Motor neuron (in vitro differentiated cells): ENCODE measurements at regions not wholly inside any gene's neighbourhood (a gene's known extent, or its start where the extent isn't known, plus 50 kb on each side); places are given as distances from the start of the nearest gene placed in this dataset.
A peak's percentile ranks its signal among the peaks of the same experiment; 100 is the strongest.

Source experiments
- ATAC-seq, 8 experiments: fragments of 200-7000 bp; cut with Tn5 transposase; replicated peaks in 6 of 8; 2 replicates each; pipeline ENCODE4 v1.8.0; 2021; ENCODE audit warnings: mild to moderate bottlenecking in 8 of 8, moderate library complexity in 8 of 8
- H3K27ac ChIP-seq, 2 donors: fragments of 250-450 bp; sonication (Bioruptor Pico); 2 replicates each; pipeline ENCODE4 v1.9.0; 2021; ENCODE audit warnings: antibody characterized with exemption in 2 of 2, mild to moderate bottlenecking in 2 of 2, moderate library complexity in 1 of 2
- H3K4me1 ChIP-seq, 2 donors: fragments of 250-450 bp; sonication (Bioruptor Pico); replicated peaks in 1 of 2; 2 replicates each; pipeline ENCODE4 v1.6.1; 2021; ENCODE audit warnings: antibody characterized with exemption in 2 of 2, mild to moderate bottlenecking in 2 of 2, moderate library complexity in 1 of 2
- H3K4me3 ChIP-seq, 5 donors: fragments of 250-450 bp; sonication (Bioruptor Pico); 2 replicates each; pipeline ENCODE4 v1.9.0; 2021; ENCODE audit warnings: antibody characterized with exemption in 5 of 5, mild to moderate bottlenecking in 5 of 5, moderate library complexity in 4 of 5
- WGBS, 10 experiments: fragments of 450-650 bp; shearing (Covaris generic); methylation state at CpG; one replicate each; pipeline ENCODE4 v1.0.0; 2022; 5-methylcytosine and 5-hydroxymethylcytosine counted together
- in situ Hi-C, 9 experiments: fragments of 400-800 bp; cut with MboI; loops; one replicate each; pipeline ENCODE4 v1.15.0; 2021; ENCODE audit warnings: low sequenced_read_pairs in 9 of 9, low pct_unique_long_range_greater_than_20kb in 2 of 9; ENCODE audit not compliant: unreplicated experiment in 9 of 9

GRCh38 chr9:105069285-105069684 is 141.3 kb upstream of the ABCA1 start:
- 74 to 100% (median 93%) methylated on average over 1 to 5 of the region's 5 CpGs; no CpG with 5 or more reads in 1 of the 10 experiments for WGBS, 10 experiments
- no peak overlapping the region for H3K4me3 ChIP-seq
- ATAC-seq: no peak
- H3K4me1 ChIP-seq: peaks cover 11 to 16% of the 10 kb centered on the region in 2 donors
- no peak overlapping the region for H3K27ac ChIP-seq
- in situ Hi-C loops: no loop called here

GRCh38 chr9:105069696-105070095 is 141.7 kb upstream of the ABCA1 start:
- Histone ChIP-seq H3K4me3 (no peak overlapping the region), H3K27ac (no peak overlapping the region), H3K4me1 (peaks cover 7 to 12% of the 10 kb centered on the region in 2 donors)
- 40 to 100% (median 73%) methylated on average over 1 of the region's 1 CpG; no CpG with 5 or more reads in 2 of the 10 experiments for WGBS, 10 experiments
- in situ Hi-C loops: no loop called here
- ATAC-seq: peak in 3 of 8 experiments; percentile 59 to 78 (median 72)

DNA sequence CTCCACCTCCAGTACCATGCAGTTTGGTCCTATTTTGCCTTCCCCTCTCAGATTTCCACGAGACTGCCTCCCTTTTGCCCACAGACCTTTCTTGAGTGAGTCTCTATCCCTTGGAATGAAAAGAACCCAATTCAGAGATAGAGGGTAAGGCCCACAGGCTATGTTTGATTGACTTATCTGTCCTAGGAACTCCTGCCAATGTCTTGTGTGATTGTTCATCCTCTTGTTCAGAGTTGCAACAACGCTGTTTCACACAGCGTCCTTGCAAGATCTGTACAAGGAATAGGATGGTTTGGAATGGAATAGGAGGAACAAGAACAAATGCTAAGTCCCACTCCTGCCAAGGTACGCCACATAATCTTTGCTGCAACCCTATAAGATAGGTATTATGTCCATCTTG is 142.2 kb upstream of the ABCA1 start:
- Histone ChIP-seq H3K4me1 (peaks cover 2 to 7% of the 10 kb centered on the region in 2 donors), H3K27ac (no peak overlapping the region), H3K4me3 (no peak overlapping the region)
- ATAC-seq: no peak
- 80 to 100% (median 93%) methylated on average over 1 to 4 of the region's 4 CpGs for WGBS, 10 experiments
- in situ Hi-C loops: no loop called here

DNA sequence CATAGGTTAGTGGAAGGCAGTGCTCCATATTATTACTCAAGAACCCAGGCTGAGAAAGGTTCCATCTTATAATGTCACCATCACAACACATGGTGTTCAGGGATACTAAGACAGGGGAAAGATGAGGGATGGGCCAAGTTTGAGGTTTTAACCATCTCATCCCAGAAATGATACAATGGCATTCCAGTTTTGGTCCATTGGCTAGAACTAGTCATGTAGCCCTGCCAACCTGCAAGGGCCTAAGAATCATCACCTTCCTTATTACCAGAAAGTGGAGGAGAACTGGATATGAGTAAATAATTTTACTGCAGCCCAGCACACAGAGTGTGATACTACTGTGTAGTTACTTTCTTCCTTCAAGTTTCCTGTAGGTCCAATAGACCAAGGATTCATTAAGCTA is 144.5 kb upstream of the ABCA1 start:
- no peak for ATAC-seq
- in situ Hi-C loops: no loop called here
- no peak overlapping the region for H3K4me3 ChIP-seq
- H3K4me1 ChIP-seq: peaks cover 3 to 8% of the 10 kb centered on the region in 2 donors
- no peak overlapping the region for H3K27ac ChIP-seq

- in situ Hi-C loops: no loop called here
- ATAC-seq: no peak
- no peak overlapping the region for H3K4me3 ChIP-seq
- 0 to 100% (median 75%) methylated on average over 1 of the region's 1 CpG; no CpG with 5 or more reads in 3 of the 10 experiments for WGBS, 10 experiments
- no peak overlapping the region for H3K27ac ChIP-seq
- H3K4me1 ChIP-seq: peaks cover 3 to 8% of the 10 kb centered on the region in 2 donors
These were observed 145.2 kb upstream of the ABCA1 start for GRCh38 chr9:105073147-105073546.

- H3K4me3 ChIP-seq: no peak overlapping the region
- no peak overlapping the region for H3K27ac ChIP-seq
- ATAC-seq: no peak
- in situ Hi-C loops: no loop called here
- WGBS, 10 experiments: 14 to 100% (median 90%) methylated on average over 1 to 2 of the region's 2 CpGs; no CpG with 5 or more reads in 4 of the 10 experiments
- H3K4me1 ChIP-seq: peaks cover 3 to 8% of the 10 kb centered on the region in 2 donors
These were observed 146.5 kb upstream of the ABCA1 start for GRCh38 chr9:105074491-105074890.

GRCh38 chr9:105076729-105077128 is 148.8 kb upstream of the ABCA1 start:
- H3K4me1 ChIP-seq: peaks cover 3 to 6% of the 10 kb centered on the region in 2 donors
- H3K27ac ChIP-seq: peak overlapping the region in 1 of 2 donors; percentile 37
- no peak overlapping the region for H3K4me3 ChIP-seq
- in situ Hi-C loops: no loop called here
- peak in 2 of 8 experiments; percentile 59 for ATAC-seq
- WGBS, 10 experiments: 40 to 88% (median 58%) methylated on average over 1 to 4 of the region's 5 CpGs; no CpG with 5 or more reads in 2 of the 10 experiments

- in situ Hi-C loops: no loop called here
- WGBS, 10 experiments: 83 to 100% (median 96%) methylated on average over 2 of the region's 2 CpGs; no CpG with 5 or more reads in 6 of the 10 experiments
- Histone ChIP-seq H3K27ac (no peak overlapping the region), H3K4me3 (no peak overlapping the region), H3K4me1 (peaks cover 3 to 6% of the 10 kb centered on the region in 2 donors)
- no peak for ATAC-seq
These were observed 151.5 kb upstream of the ABCA1 start for GRCh38 chr9:105079457-105079856.

GRCh38 chr9:105082843-105083242 is 154.9 kb upstream of the ABCA1 start:
- H3K4me3 ChIP-seq: no peak overlapping the region
- no peak overlapping the region for H3K27ac ChIP-seq
- in situ Hi-C loops: no loop called here
- H3K4me1 ChIP-seq: no peaks in the 10 kb centered on the region
- no peak for ATAC-seq
- 40 to 100% (median 82%) methylated on average over 1 to 7 of the region's 7 CpGs for WGBS, 10 experiments

DNA sequence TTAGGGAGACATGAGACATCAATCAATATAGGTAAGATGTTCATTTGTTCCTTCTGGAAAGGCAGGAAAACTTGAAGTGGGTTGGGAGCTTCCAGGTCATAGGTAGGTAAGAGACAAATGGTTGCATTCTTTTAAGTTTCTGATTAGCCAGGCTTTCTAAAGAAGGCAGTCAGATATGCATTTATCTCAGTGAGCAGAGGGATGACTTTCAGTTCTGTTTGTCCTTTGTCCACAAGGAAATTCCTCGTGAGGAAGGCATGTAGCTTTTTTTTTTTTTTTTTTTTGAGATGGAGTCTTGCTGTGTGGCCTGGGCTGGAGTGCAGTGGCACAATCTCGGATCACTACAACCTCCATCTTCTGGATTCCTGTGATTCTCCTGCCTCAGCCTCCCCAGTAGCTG is 155.3 kb upstream of the ABCA1 start:
- H3K4me3 ChIP-seq: no peak overlapping the region
- no peak for ATAC-seq
- WGBS, 10 experiments: 17 to 76% (median 39%) methylated on average over 1 to 2 of the region's 2 CpGs; no CpG with 5 or more reads in 2 of the 10 experiments
- in situ Hi-C loops: no loop called here
- H3K27ac ChIP-seq: no peak overlapping the region
- no peaks in the 10 kb centered on the region for H3K4me1 ChIP-seq

DNA sequence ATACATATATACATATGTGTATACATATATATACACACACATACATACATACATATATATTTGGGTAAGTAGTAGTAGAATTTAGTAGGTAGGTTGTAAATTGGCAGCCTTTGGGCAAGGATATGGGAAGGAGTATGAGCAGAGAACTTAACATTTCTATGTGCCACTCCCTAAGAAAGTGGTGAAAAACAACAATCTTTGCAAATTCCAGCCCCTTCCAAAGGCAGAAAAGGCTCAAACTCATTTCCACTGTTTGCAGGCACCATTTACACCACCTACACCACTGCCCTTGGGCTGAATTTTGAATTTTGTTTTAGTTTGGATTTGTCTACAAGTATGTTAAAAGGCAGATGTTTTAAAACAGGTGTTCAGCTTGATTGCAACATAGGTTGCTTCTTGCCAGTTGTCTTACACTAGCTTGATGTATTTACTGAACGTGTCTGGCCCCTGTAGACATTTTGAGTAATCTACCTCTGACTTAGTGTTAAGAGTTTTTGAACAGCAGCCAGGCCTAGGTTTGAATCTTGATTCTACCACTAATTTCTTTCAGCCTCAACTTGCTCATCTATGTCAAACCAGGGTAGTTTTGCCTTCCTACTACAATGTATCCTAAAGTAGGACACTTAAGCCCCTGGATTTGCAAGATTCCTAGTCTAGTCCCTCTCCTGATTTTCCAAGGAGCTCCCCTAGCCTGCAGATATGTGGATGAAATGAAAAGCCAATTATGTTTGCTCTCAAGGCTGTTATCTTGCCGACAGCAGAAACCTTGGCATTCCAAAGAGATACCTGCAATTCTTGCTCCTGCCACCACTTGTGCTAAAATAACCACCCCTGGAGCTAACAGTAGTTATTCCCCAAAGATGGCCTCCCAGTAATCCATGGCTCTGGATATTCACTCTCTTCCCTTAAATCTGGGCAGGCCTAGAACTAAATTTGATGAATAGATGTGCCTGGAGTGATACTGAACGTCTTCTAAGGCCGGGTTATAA is 156.2 kb upstream of the SLC44A1 start:
- no peak overlapping the region for H3K4me3 ChIP-seq
- in situ Hi-C loops: no loop called here
- WGBS, 10 experiments: 0 to 100% (median 73%) methylated on average over 1 to 3 of the region's 4 CpGs
- H3K27ac ChIP-seq: no peak overlapping the region
- peak in 3 of 8 experiments; percentile 38 to 98 (median 57) for ATAC-seq
- H3K4me1 ChIP-seq: no peaks in the 10 kb centered on the region

GRCh38 chr9:105089874-105090273 is 154.6 kb upstream of the SLC44A1 start:
- in situ Hi-C loops: no loop called here

DNA sequence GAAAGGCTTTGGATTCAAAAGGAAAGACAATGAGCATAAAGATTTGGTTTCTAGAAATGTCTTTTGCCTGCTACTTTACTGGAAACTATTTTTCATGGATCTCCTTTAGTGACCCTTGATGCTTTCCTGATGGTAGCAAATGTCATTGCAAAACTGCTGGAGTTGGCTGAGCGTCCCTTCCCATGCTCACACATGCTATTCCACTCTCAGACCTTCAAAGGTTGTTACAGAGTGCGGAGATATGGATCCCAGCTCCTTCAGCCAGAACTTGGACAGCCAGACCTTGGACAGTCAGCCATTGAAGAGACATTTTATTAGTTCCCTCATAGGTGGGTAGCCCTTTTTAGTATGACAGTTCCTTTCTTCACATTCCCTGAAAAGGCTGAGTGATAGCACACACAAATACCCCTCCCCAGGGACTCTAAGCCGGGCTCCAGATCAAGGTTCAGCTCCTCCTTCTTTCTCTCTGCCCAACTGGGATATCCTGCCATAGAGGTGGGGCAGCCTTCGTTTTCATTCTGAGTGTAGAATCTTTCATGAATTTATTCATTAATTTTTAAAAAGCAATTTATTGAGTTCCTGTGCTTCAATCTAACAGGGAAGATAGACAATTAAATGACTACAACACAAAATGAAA is 153.3 kb upstream of the SLC44A1 start:
- no peak for ATAC-seq
- Histone ChIP-seq H3K4me3 (no peak overlapping the region), H3K4me1 (peaks cover 0 to 5% of the 10 kb centered on the region in 2 donors), H3K27ac (no peak overlapping the region)
- 18 to 100% (median 76%) methylated on average over 1 to 4 of the region's 4 CpGs; no CpG with 5 or more reads in 1 of the 10 experiments for WGBS, 10 experiments
- in situ Hi-C loops: no loop called here

More at GRCh38 chr9:105089874-105090273, 154.6 kb upstream of the SLC44A1 start:
- H3K4me1 ChIP-seq: peaks cover 0 to 5% of the 10 kb centered on the region in 2 donors
- no peak overlapping the region for H3K4me3 ChIP-seq
- no peak for ATAC-seq
- WGBS, 10 experiments: 40 to 96% (median 78%) methylated on average over 1 to 5 of the region's 5 CpGs
- H3K27ac ChIP-seq: no peak overlapping the region
